Thyroid gland (tissue), 4 donors: ENCODE measurements at regions not wholly inside any gene's neighbourhood (a gene's known extent, or its start where the extent isn't known, plus 50 kb on each side); places are given as distances from the start of the nearest gene placed in this dataset.

ENCODE experiments used
- DNase-seq, 2 donors: peaks; one replicate each; pipeline ENCODE4 v3.0.0-alpha.2; 2019
- H3K27ac ChIP-seq, 3 donors: fragments of 200-600 bp; sonication (generic); 1 replicate in 2 of 3; 2 replicates in 1 of 3; pipeline ENCODE4 v1.5.1; 2016 to 2019; ENCODE audit warnings: mild to moderate bottlenecking in 1 of 3, moderate library complexity in 1 of 3
- H3K27me3 ChIP-seq: fragments of 200-600 bp; sonication (generic); one replicate; pipeline ENCODE4 v1.5.1; 2019
- H3K36me3 ChIP-seq, 2 donors: fragments of 200-600 bp; sonication (generic); one replicate each; pipeline ENCODE4 v1.5.1; 2016 to 2019
- H3K4me1 ChIP-seq, 2 donors: fragments of 200-600 bp; sonication (generic); one replicate each; pipeline ENCODE4 v1.5.1; 2017 to 2019
- H3K4me3 ChIP-seq, 3 donors: fragments of 200-600 bp; sonication (generic); replicated peaks in 1 of 3; 1 replicate in 2 of 3; 2 replicates in 1 of 3; pipeline ENCODE4 v1.5.1; 2016; ENCODE audit warnings: mild to moderate bottlenecking in 1 of 3
- H3K9me3 ChIP-seq: fragments of 200-600 bp; sonication (generic); one replicate; pipeline ENCODE4 v1.5.1; 2017
- CTCF ChIP-seq, 6 experiments: fragments of 200-600 bp in 3 of 6; fragments of 450-650 bp in 3 of 6; sonication (generic) in 3 of 6; IDR thresholded peaks; one replicate each; pipeline ENCODE4 v1.5.1; 2016 to 2019; ENCODE audit warnings: antibody characterized with exemption in 6 of 6, mild to moderate bottlenecking in 2 of 6, inconsistent platforms in 1 of 6, moderate library complexity in 1 of 6
- POLR2A ChIP-seq, 2 donors: fragments of 450-650 bp; IDR thresholded peaks; one replicate each; pipeline ENCODE4 v1.6.1; 2017; ENCODE audit warnings: antibody characterized with exemption in 2 of 2, mild to moderate bottlenecking in 2 of 2, moderate library complexity in 1 of 2
- WGBS, 2 donors: methylation state at CpG; one replicate each; pipeline ENCODE4 v1.1.5; 2017; 5-methylcytosine and 5-hydroxymethylcytosine counted together
- intact Hi-C: fragments of 100-400 bp; cut with DNase I; formaldehyde crosslinking; loops from one replicate; pipeline ENCODE4 v1.15.1; 2023

DNA sequence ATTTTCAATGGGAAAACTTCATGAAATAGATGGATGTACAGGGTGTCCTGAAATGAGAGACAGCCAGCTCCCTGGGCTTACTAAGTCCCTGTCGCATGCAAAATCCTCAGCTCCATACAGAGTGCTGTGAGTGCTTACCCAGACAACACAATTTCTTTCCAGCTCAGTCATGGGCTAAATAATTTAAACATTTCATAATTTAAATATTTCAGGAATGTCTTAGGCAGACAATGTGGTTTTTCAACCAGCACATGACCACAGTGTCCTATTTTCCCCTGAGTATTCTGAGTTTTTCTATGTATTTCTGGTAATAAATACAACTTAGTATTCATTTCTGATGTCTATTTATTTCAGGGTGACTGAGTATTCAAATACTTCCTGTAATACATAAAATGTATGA is 188.5 kb upstream of the SNX2 start:
- H3K9me3 ChIP-seq, result no peaks in the 10 kb centered on the region
- no peaks in the 10 kb centered on the region for H3K36me3 ChIP-seq
- DNase-seq, result no peak
- WGBS, 2 donors, result 85 to 87% methylated on average over 1 of the region's 1 CpG
- no peak for TF ChIP-seq POLR2A (IDR thresholded peaks at IDR 0.05)
- TF ChIP-seq CTCF (IDR thresholded peaks at IDR 0.05), result no peak
- H3K4me1 ChIP-seq, result no peaks in the 10 kb centered on the region
- no peak overlapping the region for H3K27ac ChIP-seq
- intact Hi-C loops, result no loop called here
- no peaks in the 10 kb centered on the region for H3K27me3 ChIP-seq
- no peak overlapping the region for H3K4me3 ChIP-seq

GRCh38 chr5:122591828-122592227 is 183.1 kb upstream of the SNX2 start:
- DNase-seq, result no peak
- TF ChIP-seq CTCF (IDR thresholded peaks at IDR 0.05) (no peak), POLR2A (IDR thresholded peaks at IDR 0.05) (no peak)
- Histone ChIP-seq H3K4me3 (no peak overlapping the region), H3K27me3 (no peaks in the 10 kb centered on the region), H3K36me3 (no peaks in the 10 kb centered on the region), H3K4me1 (no peaks in the 10 kb centered on the region), H3K27ac (no peak overlapping the region), H3K9me3 (no peaks in the 10 kb centered on the region)
- 87 to 92% methylated on average over 3 of the region's 3 CpGs for WGBS, 2 donors
- intact Hi-C loops, result no loop called here

DNA sequence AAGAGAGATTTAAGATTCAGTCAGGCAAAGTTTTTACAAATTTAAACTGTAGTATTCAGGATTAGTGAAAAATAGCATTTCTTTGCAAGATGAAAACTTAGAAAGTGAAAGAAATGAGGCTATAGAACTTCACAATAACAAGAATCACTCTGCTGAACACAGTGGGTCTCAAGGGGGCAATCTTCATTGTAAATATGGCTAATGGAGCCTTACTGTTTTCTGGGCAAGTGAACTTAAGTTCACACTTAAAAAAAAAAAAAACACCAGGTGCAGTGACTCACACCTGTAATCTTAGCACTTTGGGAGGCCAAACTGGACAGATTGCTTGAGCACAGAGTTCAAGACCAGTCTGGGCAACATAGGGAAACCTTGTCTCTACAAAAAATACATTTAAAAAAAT is 175.9 kb upstream of the SNX2 start:
- no peak overlapping the region for H3K27ac ChIP-seq
- H3K36me3 ChIP-seq, result no peaks in the 10 kb centered on the region
- TF ChIP-seq CTCF (IDR thresholded peaks at IDR 0.05) (no peak), POLR2A (IDR thresholded peaks at IDR 0.05) (no peak)
- intact Hi-C loops, result no loop called here
- no peaks in the 10 kb centered on the region for H3K9me3 ChIP-seq
- no peaks in the 10 kb centered on the region for H3K4me1 ChIP-seq
- no peak for DNase-seq
- H3K27me3 ChIP-seq, result no peaks in the 10 kb centered on the region
- no peak overlapping the region for H3K4me3 ChIP-seq

DNA sequence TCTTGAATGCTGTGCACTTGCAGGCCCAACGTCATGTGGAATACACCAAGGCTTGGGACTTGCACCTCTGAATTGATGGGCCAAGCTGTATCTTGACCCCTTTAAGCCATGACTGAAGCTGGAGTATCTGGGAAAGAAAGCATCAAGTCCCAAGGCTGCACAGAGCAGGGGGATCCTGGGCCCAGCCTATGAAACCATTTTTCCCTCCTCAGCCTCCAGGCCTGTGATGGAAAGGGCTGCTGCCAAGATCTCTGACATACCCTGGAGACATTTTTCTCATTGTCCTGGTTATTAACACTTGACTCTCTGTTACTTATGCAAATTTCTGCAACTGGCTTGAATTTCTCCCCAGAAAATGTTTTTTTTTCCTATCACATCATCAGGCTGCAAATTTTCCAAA is 174.0 kb upstream of the SNX2 start:
- Histone ChIP-seq H3K27me3 (no peaks in the 10 kb centered on the region), H3K27ac (no peak overlapping the region), H3K9me3 (no peaks in the 10 kb centered on the region), H3K4me1 (no peaks in the 10 kb centered on the region), H3K36me3 (no peaks in the 10 kb centered on the region), H3K4me3 (no peak overlapping the region)
- no peak for DNase-seq
- intact Hi-C loops, result no loop called here
- TF ChIP-seq CTCF (IDR thresholded peaks at IDR 0.05), result no peak
- no peak for TF ChIP-seq POLR2A (IDR thresholded peaks at IDR 0.05)
- WGBS, 2 donors, result 80 to 88% methylated on average over 1 of the region's 1 CpG

- TF ChIP-seq CTCF (IDR thresholded peaks at IDR 0.05) (no peak), POLR2A (IDR thresholded peaks at IDR 0.05) (no peak)
- intact Hi-C loops, result no loop called here
- H3K36me3 ChIP-seq, result no peaks in the 10 kb centered on the region
- DNase-seq, result no peak
- no peaks in the 10 kb centered on the region for H3K9me3 ChIP-seq
- 77 to 83% methylated on average over 1 of the region's 1 CpG for WGBS, 2 donors
- no peak overlapping the region for H3K4me3 ChIP-seq
- no peaks in the 10 kb centered on the region for H3K27me3 ChIP-seq
- no peaks in the 10 kb centered on the region for H3K4me1 ChIP-seq
- peak overlapping the region in 1 of 3 donors; percentile 5 for H3K27ac ChIP-seq
These were observed 172.2 kb upstream of the SNX2 start for GRCh38 chr5:122602700-122603099.
